ENCODE measurements at regions not wholly inside any gene's neighbourhood (a gene's known extent, or its start where the extent isn't known, plus 50 kb on each side); places are given as distances from the start of the nearest gene placed in this dataset.

- TF ChIP-seq POLR2A (IDR thresholded peaks at IDR 0.05; ENCODE audit: low read length) (no peak), BHLHE40 (IDR thresholded peaks at IDR 0.05; ENCODE audit: low read depth, low read length) (no peak), BCL3 (IDR thresholded peaks at IDR 0.05) (no peak), HOXB13 (CRISPR knock-in tag; IDR thresholded peaks at IDR 0.05; ENCODE audit: low read depth) (no peak), MAZ (IDR thresholded peaks at IDR 0.05; ENCODE audit: borderline replicate concordance, low read depth, low read length) (no peak), CTCF (IDR thresholded peaks at IDR 0.05) (no peak), EP300 (IDR thresholded peaks at IDR 0.05) (no peak), MAFK (IDR thresholded peaks at IDR 0.05; ENCODE audit: partially characterized antibody) (no peak), JUN (IDR thresholded peaks at IDR 0.05) (no peak)
These were observed 534.7 kb downstream of the LRFN5 start for GRCh38 chr14:42141328-42141727.
